ENCODE measurements at regions not wholly inside any gene's neighbourhood (a gene's known extent, or its start where the extent isn't known, plus 50 kb on each side); places are given as distances from the start of the nearest gene placed in this dataset.

GRCh38 chr11:92793189-92793588, 176.3 kb upstream of the MTNR1B start:
- no peak for DNase-seq (ENCODE audit: low spot score)

GRCh38 chr11:92794783-92795182, 174.7 kb upstream of the MTNR1B start:
- no peak for DNase-seq (ENCODE audit: low spot score)
- TF ChIP-seq CTCF (IDR thresholded peaks at IDR 0.05; ENCODE audit: extremely low read depth, missing control alignments) = no peak

More at GRCh38 chr11:92793189-92793588, 176.3 kb upstream of the MTNR1B start:
- no peak for TF ChIP-seq CTCF (IDR thresholded peaks at IDR 0.05; ENCODE audit: extremely low read depth, missing control alignments)

- TF ChIP-seq CTCF (IDR thresholded peaks at IDR 0.05; ENCODE audit: extremely low read depth, missing control alignments) = no peak
These were observed 172.7 kb upstream of the MTNR1B start for GRCh38 chr11:92796744-92797143.

GRCh38 chr11:92797874-92798273, 171.6 kb upstream of the MTNR1B start:
- no peak for TF ChIP-seq CTCF (IDR thresholded peaks at IDR 0.05; ENCODE audit: extremely low read depth, missing control alignments)
- DNase-seq (ENCODE audit: low spot score) = no peak

More at GRCh38 chr11:92796744-92797143, 172.7 kb upstream of the MTNR1B start:
- DNase-seq (ENCODE audit: low spot score) = no peak

GRCh38 chr11:92801685-92802084, 167.8 kb upstream of the MTNR1B start:
- no peak for DNase-seq (ENCODE audit: low spot score)
- TF ChIP-seq CTCF (IDR thresholded peaks at IDR 0.05; ENCODE audit: extremely low read depth, missing control alignments) = no peak

- TF ChIP-seq CTCF (IDR thresholded peaks at IDR 0.05; ENCODE audit: extremely low read depth, missing control alignments) = no peak
- no peak for DNase-seq (ENCODE audit: low spot score)
These were observed 166.8 kb upstream of the MTNR1B start for GRCh38 chr11:92802644-92803043.

GRCh38 chr11:92803391-92803790, 166.1 kb upstream of the MTNR1B start:
- TF ChIP-seq CTCF (IDR thresholded peaks at IDR 0.05; ENCODE audit: extremely low read depth, missing control alignments) = no peak
- DNase-seq (ENCODE audit: low spot score) = no peak
